Mesodermal cell (in vitro differentiated cells): ENCODE measurements at regions not wholly inside any gene's neighbourhood (a gene's known extent, or its start where the extent isn't known, plus 50 kb on each side); places are given as distances from the start of the nearest gene placed in this dataset.

Experiments used
- H3K27ac ChIP-seq: 2 replicates; pipeline ENCODE4 v1.7.0; 2013; ENCODE audit warnings: mild to moderate bottlenecking, low read depth, low read length, moderate library complexity; ENCODE audit not compliant: severe bottlenecking
- H3K36me3 ChIP-seq: 2 replicates; pipeline ENCODE4 v1.7.1; 2013; ENCODE audit warnings: mild to moderate bottlenecking, low read length, moderate library complexity; ENCODE audit not compliant: control insufficient read depth, insufficient read depth
- H3K4me1 ChIP-seq: one replicate; pipeline ENCODE4 v1.7.1; 2013; ENCODE audit warnings: mild to moderate bottlenecking, low read length; ENCODE audit not compliant: insufficient read depth, control insufficient read depth, poor library complexity, severe bottlenecking
- H3K4me3 ChIP-seq: 2 replicates; pipeline ENCODE4 v1.7.0; 2013; ENCODE audit warnings: low read length, control low read depth, mild to moderate bottlenecking; ENCODE audit not compliant: insufficient read depth, poor library complexity, severe bottlenecking; ENCODE audit errors: extremely low read depth
- H3K9me3 ChIP-seq: 2 replicates; pipeline ENCODE4 v1.7.1; 2013; ENCODE audit warnings: mild to moderate bottlenecking, low read length, moderate library complexity; ENCODE audit not compliant: control insufficient read depth
- WGBS, 2 experiments: methylation state at CpG; one replicate each; pipeline ENCODE4 v1.1.5; 2013; ENCODE audit warnings: missing lambda C conversion rate in 2 of 2; ENCODE audit not compliant: insufficient coverage in 2 of 2; 5-methylcytosine and 5-hydroxymethylcytosine counted together

DNA sequence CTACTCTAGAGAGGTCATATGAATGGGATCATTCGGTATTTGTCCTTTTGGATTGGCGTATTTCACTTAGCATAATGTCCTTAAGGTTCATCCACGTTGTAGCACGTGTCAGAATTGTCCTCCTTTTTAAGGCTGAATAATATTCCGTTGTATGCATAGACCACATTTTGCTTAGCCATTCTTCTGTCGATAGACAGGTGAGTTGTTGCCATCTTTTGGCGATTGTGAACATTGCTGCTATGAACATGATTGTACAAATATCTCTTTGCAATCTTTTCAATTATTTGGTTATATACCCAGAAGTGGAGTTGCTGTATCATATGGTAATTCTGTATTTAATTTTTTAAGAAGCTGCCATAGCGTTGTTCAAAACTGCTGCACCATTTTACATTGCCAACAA, 52.4 kb upstream of the GOLGA8J start:
- Histone ChIP-seq H3K9me3 (peaks cover 7% of the 10 kb centered on the region), H3K27ac (no peak overlapping the region), H3K4me1 (no peaks in the 10 kb centered on the region), H3K36me3 (no peaks in the 10 kb centered on the region), H3K4me3 (no peak overlapping the region)
- 86 to 89% methylated on average over 5 to 7 of the region's 8 CpGs for WGBS, 2 experiments

DNA sequence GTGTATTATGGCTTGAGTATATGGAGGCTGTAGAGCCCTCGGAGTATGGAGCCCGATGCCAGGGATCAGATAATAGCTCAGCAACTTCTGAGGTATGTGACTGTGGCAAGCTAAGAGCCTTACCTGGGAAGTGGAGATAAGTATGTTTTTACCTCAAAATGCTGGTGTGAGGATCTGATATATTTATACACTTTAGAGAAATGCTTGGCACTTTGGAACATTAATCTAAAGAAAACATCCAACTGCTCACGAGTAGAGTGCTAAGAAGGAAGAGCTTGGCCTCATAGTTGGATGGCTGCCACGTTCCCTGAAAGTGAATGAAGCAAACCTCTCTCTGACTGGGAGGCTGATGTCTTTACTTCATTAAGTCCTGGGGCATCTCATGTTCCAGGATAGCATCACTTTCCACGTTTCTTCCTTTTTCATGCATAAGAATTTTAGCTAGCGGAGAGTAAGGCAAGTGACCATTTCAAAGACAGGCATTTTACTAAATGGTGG, 58.9 kb upstream of the GOLGA8J start:
- no peaks in the 10 kb centered on the region for H3K9me3 ChIP-seq
- H3K36me3 ChIP-seq: no peaks in the 10 kb centered on the region
- WGBS, 2 experiments: 75 to 100% methylated on average over 4 to 6 of the region's 6 CpGs
- no peaks in the 10 kb centered on the region for H3K4me1 ChIP-seq
- no peak overlapping the region for H3K4me3 ChIP-seq
- no peak overlapping the region for H3K27ac ChIP-seq

DNA sequence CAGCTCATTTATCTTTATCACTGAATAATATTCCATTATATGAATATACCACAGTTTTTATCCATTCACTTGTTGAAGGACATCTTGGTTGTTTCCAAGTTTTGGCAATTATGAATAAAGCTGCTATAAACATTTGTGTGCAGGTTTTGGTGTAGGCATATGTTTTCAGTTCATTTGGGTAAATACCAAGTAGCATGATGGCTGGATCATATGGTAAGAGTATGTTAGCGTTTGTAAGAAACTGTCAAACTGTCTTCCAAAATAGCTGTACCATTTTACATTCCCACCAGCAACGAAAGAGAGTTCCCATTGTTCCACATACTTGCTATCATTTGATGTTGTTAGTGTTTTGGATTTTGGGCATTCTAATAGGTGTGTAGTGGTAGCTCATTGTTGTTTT, 72.0 kb upstream of the GOLGA8J start:
- no CpG with 5 or more reads among the region's 2 CpGs for WGBS, 2 experiments
- Histone ChIP-seq H3K4me3 (no peak overlapping the region), H3K27ac (no peak overlapping the region), H3K4me1 (no peaks in the 10 kb centered on the region), H3K9me3 (no peaks in the 10 kb centered on the region), H3K36me3 (no peaks in the 10 kb centered on the region)

DNA sequence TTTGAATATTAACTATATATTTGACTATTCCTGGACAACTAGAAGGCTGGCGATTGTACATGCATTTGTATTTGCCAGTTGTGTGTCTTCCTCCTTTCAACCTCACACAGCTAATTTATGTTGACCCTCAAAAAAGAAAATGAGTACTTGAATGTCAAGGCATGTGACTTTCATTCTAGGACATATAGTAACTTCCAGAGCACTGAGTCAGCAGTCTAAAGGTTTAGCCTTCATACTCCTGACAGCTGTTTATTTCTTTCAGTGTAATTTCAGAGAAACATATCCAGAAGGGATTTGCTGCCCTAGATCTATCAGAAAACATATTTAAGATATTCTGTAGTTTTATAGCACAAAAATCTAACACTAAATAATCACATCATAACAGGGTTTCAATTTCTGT, 74.6 kb upstream of the GOLGA8J start:
- Histone ChIP-seq H3K9me3 (no peaks in the 10 kb centered on the region), H3K36me3 (no peaks in the 10 kb centered on the region), H3K4me3 (no peak overlapping the region), H3K27ac (no peak overlapping the region), H3K4me1 (no peaks in the 10 kb centered on the region)
- no CpG with 5 or more reads among the region's 1 CpG for WGBS, 2 experiments

DNA sequence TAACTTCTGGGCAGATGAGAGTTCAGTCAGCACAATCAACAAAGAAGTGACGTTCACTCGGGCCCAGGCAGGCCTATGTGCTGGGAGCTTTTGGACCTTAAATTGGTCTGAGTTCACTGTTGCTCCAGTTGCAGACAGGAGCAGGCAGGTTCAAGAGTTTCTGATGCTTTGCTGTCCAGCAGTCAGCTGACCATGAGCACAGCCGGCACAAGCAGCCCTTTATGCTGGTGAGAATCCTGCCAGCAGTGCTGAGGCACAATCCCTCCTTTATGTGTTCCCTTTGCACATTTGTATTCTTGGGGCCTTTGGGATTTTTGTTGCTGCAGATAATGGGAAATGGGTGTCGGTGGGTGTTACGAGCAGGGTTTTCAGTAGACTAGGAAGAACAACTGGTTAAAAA, 81.2 kb upstream of the GOLGA8J start:
- H3K9me3 ChIP-seq: no peaks in the 10 kb centered on the region
- H3K36me3 ChIP-seq: no peaks in the 10 kb centered on the region
- no peaks in the 10 kb centered on the region for H3K4me1 ChIP-seq
- H3K4me3 ChIP-seq: no peak overlapping the region
- 84 to 86% methylated on average over 3 of the region's 5 CpGs for WGBS, 2 experiments
- H3K27ac ChIP-seq: no peak overlapping the region

DNA sequence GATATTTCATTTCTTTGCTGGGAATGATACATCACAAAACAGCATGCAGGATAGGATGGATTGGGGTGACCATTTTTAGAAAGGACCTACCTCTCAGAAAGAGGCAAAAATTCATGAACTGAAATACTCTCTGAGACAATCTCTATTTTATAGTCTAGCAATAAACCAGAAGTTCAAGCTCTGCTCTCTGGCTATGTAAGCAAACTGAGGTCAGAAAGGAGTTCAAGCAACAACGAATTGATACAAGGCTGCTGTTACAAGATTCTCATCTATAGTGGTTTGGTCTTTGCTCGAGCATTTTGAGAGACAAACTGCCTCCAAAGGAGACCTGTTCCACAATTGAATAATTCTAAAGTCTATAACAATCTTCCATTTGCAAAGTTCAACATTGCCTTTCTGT, 84.7 kb upstream of the GOLGA8J start:
- Histone ChIP-seq H3K27ac (no peak overlapping the region), H3K4me3 (no peak overlapping the region), H3K4me1 (no peaks in the 10 kb centered on the region), H3K9me3 (no peaks in the 10 kb centered on the region), H3K36me3 (no peaks in the 10 kb centered on the region)
- 73 to 100% methylated on average over 2 of the region's 2 CpGs for WGBS, 2 experiments

DNA sequence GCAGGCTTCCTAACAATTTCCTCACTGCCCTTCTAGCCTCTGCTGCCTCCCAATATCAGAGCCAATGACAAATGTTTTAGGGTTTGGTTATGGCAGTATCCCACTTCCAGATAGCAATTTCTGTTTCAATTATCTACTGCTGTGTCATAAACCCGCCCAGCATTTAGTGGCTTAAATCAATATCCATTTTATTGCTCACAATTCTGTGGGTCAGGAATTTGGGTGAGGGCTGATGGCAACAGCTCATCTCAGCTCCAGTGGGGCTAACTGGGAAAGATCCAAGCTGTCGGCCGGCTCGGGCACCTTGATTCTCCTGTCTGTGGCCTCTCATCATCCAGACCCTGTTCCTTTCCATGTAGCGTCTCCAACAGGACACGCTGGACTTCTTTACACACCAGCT, 85.3 kb upstream of the GOLGA8J start:
- Histone ChIP-seq H3K4me3 (no peak overlapping the region), H3K36me3 (no peaks in the 10 kb centered on the region), H3K4me1 (no peaks in the 10 kb centered on the region), H3K27ac (no peak overlapping the region), H3K9me3 (no peaks in the 10 kb centered on the region)
- 93% methylated on average over 4 to 5 of the region's 6 CpGs for WGBS, 2 experiments

DNA sequence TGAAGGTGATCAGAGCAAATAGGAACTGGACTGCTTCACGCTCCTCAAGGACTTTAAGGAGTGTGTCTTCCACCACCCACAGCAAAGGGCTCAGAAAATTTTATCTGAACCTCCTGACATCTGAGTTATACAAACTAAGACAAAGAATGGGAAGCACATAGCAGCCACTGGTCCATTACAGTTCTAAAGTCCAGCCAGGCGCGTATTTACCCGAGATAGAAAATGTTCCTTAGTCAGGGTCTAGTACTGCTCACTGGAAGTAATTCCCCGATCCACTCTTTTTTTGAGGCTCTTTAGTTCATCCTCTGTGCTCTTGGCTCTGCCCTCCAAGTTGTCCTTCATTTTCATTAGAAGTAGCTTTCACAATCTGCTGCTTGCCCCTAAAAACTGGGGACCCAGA, 88.5 kb upstream of the GOLGA8J start:
- no peaks in the 10 kb centered on the region for H3K4me1 ChIP-seq
- WGBS, 2 experiments: 92 to 94% methylated on average over 4 to 5 of the region's 5 CpGs
- no peak overlapping the region for H3K4me3 ChIP-seq
- no peaks in the 10 kb centered on the region for H3K9me3 ChIP-seq
- H3K27ac ChIP-seq: no peak overlapping the region
- no peaks in the 10 kb centered on the region for H3K36me3 ChIP-seq

DNA sequence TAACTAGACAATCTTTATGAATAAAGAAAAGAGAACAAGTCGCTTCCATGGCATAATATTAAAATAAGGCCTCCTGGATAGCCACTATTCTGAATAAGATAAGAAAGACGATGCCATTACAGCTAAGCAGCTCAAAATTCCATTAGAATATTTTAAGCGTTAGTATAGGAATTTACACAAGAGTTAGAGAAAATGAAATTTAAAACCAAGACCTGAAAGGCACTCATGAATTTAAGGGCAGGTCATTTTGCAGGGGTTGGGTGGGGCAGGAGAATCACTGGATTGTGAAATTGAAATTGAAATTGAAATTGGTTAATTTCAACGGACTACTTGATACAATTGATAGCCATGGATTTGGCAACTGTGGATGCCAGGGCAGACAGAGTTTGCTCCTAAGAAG, 91.8 kb upstream of the GOLGA8J start:
- Histone ChIP-seq H3K9me3 (no peaks in the 10 kb centered on the region), H3K27ac (no peak overlapping the region), H3K4me1 (no peaks in the 10 kb centered on the region), H3K36me3 (no peaks in the 10 kb centered on the region), H3K4me3 (no peak overlapping the region)
- WGBS, 2 experiments: 90 to 93% methylated on average over 1 to 2 of the region's 4 CpGs

DNA sequence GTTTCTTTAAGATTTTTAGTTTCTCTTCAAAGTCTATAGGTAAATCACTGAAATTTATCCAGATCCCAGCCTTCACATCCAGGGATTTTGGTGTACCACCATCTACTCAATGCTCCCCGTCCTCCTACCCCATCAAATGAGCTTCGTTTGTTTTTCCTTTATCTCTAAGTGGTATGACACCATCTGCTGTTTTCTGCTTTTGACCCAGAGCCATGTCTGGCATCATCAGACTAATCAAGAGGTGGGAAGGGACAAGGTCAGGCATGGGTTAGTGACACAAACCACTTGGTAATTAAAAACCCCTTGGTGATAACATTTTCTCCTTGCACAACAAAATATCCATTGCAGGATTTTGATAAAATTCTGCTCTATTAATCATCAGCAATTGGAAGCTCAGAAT, 92.7 kb upstream of the GOLGA8J start:
- no peak overlapping the region for H3K4me3 ChIP-seq
- WGBS, 2 experiments: 78 to 86% methylated on average over 2 of the region's 2 CpGs
- H3K36me3 ChIP-seq: no peaks in the 10 kb centered on the region
- no peak overlapping the region for H3K27ac ChIP-seq
- no peaks in the 10 kb centered on the region for H3K4me1 ChIP-seq
- H3K9me3 ChIP-seq: no peaks in the 10 kb centered on the region

DNA sequence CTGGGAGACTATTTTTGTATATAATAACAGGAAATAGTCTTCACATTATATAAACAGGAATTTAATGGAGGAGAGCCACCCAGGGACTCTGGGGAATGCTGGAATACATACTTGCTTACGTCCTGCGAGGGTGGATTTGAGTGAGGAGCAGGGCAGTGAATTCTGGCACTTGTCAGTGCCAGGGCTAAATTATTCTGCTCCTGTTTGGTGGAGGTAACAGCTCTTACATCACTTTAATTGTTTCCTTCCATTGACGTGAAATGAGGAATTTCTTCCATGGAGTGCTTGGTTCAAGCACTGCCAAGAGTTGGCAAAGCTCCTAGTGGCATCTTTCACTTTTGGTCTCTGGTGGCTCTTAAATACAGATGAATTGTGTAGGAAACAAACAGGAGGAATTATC, 94.1 kb upstream of the GOLGA8J start:
- no peak overlapping the region for H3K27ac ChIP-seq
- no peaks in the 10 kb centered on the region for H3K36me3 ChIP-seq
- H3K4me1 ChIP-seq: no peaks in the 10 kb centered on the region
- H3K9me3 ChIP-seq: no peaks in the 10 kb centered on the region
- H3K4me3 ChIP-seq: no peak overlapping the region
- WGBS, 2 experiments: 90% methylated on average over 3 of the region's 3 CpGs; no CpG with 5 or more reads in 1 of the 2 experiments
